D721Med (cell line): ENCODE measurements at regions not wholly inside any gene's neighbourhood (a gene's known extent, or its start where the extent isn't known, plus 50 kb on each side); places are given as distances from the start of the nearest gene placed in this dataset.

Experiments used
- DNase-seq: peaks from one replicate; pipeline ENCODE4 v3.0.0; 2011; ENCODE audit warnings: low spot score; ENCODE audit not compliant: insufficient read length
- FAIRE-seq: peaks from 2 replicates; lab custom pipeline; 2011; peaks lifted over from hg19 to GRCh38; lab: Jason Lieb, UNC
- TF ChIP-seq, protein P1 (sequence below): IDR thresholded peaks from 2 replicates; pipeline ENCODE4 v1.5.1; 2012; ENCODE audit warnings: mild to moderate bottlenecking, control low read depth; ENCODE audit not compliant: insufficient read depth; ENCODE audit errors: missing control alignments

DNA sequence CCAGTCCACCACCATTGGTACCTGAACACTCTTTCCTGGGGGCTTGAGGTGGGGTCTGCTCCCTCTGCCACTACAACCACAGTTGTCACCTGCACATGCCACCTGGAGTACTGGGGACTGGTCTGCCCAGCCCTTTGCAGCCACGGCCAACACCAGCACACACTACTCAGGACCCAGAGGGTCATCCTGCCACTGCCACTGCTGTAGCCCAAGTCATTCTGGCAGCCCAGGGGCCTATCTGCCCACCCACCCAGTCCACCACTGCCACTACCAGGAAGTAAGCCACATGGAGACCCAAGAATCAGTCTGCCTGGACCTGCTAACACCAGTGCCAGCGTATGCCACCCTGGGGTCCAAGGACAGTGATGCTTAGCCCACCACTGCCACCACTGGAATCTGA is 302.4 kb upstream of the TRPC7 start:
- FAIRE-seq: no peak
- TF ChIP-seq, protein P1, sequence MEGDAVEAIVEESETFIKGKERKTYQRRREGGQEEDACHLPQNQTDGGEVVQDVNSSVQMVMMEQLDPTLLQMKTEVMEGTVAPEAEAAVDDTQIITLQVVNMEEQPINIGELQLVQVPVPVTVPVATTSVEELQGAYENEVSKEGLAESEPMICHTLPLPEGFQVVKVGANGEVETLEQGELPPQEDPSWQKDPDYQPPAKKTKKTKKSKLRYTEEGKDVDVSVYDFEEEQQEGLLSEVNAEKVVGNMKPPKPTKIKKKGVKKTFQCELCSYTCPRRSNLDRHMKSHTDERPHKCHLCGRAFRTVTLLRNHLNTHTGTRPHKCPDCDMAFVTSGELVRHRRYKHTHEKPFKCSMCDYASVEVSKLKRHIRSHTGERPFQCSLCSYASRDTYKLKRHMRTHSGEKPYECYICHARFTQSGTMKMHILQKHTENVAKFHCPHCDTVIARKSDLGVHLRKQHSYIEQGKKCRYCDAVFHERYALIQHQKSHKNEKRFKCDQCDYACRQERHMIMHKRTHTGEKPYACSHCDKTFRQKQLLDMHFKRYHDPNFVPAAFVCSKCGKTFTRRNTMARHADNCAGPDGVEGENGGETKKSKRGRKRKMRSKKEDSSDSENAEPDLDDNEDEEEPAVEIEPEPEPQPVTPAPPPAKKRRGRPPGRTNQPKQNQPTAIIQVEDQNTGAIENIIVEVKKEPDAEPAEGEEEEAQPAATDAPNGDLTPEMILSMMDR: no peak

DNA sequence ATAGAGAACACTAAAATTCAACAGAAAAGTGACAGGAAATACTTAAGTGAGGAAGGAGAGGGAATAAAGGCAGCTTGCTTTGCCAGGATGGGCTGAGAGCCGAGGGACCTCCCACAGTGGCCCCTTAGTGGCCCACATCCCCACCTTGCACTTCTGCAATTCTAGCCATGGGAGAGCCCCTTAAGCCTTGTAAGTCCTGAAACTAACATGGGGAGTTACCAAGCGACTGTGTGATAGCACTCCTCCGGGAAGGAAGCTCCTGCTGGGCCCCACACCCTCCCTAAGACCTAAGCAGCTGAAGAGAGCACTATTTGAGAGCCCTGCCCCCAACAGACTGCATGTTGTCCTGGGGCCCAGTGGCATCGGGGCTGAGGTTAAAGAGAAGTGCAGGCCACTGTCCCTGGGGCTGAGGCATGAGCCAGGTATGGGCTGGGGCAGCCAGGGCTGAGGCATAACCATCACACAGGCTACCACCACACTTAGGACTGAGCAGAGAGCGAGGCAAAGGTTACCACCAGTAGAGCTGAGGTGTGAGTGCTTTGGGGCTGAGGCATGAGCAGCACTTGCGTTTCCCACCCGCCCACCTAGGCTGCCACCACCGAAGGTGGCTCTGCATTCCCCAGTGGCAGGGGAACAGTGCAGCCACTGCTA is 301.8 kb upstream of the TRPC7 start:
- no peak for DNase-seq
- TF ChIP-seq, protein P1: no peak
- FAIRE-seq: no peak

More for the DNA sequence above, 302.4 kb upstream of the TRPC7 start:
- DNase-seq: no peak

DNA sequence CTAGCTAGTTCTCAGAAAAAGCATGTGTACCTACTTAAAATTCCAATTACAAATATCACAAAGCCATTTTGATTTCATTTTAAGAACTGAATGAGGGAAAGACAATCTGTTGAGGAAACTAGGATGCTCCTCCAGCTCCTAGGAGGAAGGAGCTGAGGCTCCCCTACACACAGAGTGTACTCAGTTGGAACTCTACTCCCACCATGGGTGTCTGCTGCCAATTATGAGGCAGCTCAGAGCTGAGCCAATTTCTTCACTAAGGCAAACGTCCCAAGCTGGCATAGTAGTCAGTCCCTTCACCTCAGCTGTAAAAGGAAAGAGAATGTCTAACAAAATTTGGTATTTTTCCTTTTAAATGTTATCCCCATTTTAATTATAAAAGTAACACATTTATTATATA is 300.0 kb upstream of the TRPC7 start:
- DNase-seq: no peak
- no peak for FAIRE-seq
- TF ChIP-seq, protein P1: no peak

- FAIRE-seq (no peak), DNase-seq (no peak)
- TF ChIP-seq, protein P1: no peak
These were observed 295.7 kb upstream of the TRPC7 start for GRCh38 chr5:136661026-136661425.

DNA sequence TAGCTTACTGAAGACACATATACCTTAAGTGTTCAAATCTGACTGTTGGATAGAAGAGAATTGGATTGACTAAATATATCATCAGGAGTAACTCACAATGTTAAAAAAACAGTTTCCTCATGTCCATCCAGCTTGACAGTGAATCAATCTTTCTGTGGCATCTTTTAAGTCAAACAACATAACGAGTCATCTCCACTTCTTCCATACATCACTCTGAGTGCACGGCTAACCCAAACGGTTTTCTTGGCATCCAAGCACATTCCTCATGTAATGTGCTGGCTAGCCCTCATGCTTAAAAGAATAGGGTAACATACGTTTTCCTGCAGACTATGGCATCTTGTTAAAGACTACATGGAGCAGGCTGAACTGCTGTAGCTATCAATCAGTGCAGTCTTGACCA is 291.5 kb upstream of the TRPC7 start:
- TF ChIP-seq, protein P1: no peak
- FAIRE-seq: no peak
- DNase-seq: no peak

GRCh38 chr5:136655468-136655867 is 290.1 kb upstream of the TRPC7 start:
- no peak for FAIRE-seq
- TF ChIP-seq, protein P1: no peak
- DNase-seq: no peak

DNA sequence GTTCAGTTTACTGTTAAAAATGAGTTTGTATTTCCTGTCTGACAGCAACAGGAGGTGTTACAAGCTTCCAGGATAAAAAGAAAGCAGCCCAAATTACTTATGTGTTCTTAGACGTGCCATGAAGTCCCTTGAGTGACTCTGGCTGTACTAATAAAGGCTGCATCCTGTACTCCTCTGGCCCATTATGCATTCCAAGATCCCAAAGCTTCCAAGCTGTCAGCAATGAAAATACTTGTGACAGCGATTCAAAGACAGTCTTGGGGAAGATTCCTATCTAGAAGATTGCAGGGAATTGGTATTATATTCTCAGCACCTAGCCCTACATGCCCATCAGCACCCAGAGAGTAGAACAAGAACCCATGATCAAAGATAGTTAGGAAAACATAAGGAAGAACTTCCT is 281.6 kb upstream of the TRPC7 start:
- DNase-seq (no peak), FAIRE-seq (no peak)
- TF ChIP-seq, protein P1: no peak
